ENCODE measurements at regions not wholly inside any gene's neighbourhood (a gene's known extent, or its start where the extent isn't known, plus 50 kb on each side); places are given as distances from the start of the nearest gene placed in this dataset.

GRCh38 chrX:138858438-138858837 lies 146.9 kb upstream of the FGF13 start:
- Histone ChIP-seq H3K4me3 (no peak overlapping the region), H3K36me3 (no peaks in the 10 kb centered on the region), H3K27ac (no peak overlapping the region), H3K27me3 (no peaks in the 10 kb centered on the region), H3K9me3 (no peaks in the 10 kb centered on the region), H3K4me1 (no peaks in the 10 kb centered on the region)
- 29% methylated on average over 4 of the region's 4 CpGs for WGBS (ENCODE audit: insufficient coverage, low coverage, low lambda C conversion rate, missing lambda C conversion rate)
- ATAC-seq (no peak), DNase-seq (no peak)
- intact Hi-C loops (cut with DNase I) = no loop called here
- no peak for TF ChIP-seq CTCF (IDR thresholded peaks at IDR 0.05)

- Histone ChIP-seq H3K4me3 (no peak overlapping the region), H3K4me1 (no peaks in the 10 kb centered on the region), H3K9me3 (no peaks in the 10 kb centered on the region), H3K27me3 (no peaks in the 10 kb centered on the region), H3K27ac (no peak overlapping the region), H3K36me3 (no peaks in the 10 kb centered on the region)
- ATAC-seq = no peak
- WGBS (ENCODE audit: insufficient coverage, low coverage, low lambda C conversion rate, missing lambda C conversion rate) = 77% methylated on average over 12 of the region's 12 CpGs
- no peak for DNase-seq
- no peak for TF ChIP-seq POLR2A (IDR thresholded peaks at IDR 0.05)
- TF ChIP-seq CTCF (IDR thresholded peaks at IDR 0.05) = no peak
- intact Hi-C loops (cut with DNase I) = no loop called here
Measured at GRCh38 chrX:138856881-138857604, 145.5 kb upstream of the FGF13 start.

GRCh38 chrX:138853936-138854335 lies 142.4 kb upstream of the FGF13 start:
- Histone ChIP-seq H3K27ac (no peak overlapping the region), H3K9me3 (no peaks in the 10 kb centered on the region), H3K27me3 (no peaks in the 10 kb centered on the region), H3K36me3 (no peaks in the 10 kb centered on the region), H3K4me3 (no peak overlapping the region), H3K4me1 (no peaks in the 10 kb centered on the region)
- no peak for ATAC-seq
- no peak for TF ChIP-seq POLR2A (IDR thresholded peaks at IDR 0.05)
- TF ChIP-seq CTCF (IDR thresholded peaks at IDR 0.05) = no peak
- intact Hi-C loops (cut with DNase I) = no loop called here
- whole genome bisulfite sequencing (ENCODE audit: insufficient coverage, low coverage, low lambda C conversion rate, missing lambda C conversion rate) = 76% methylated on average over 2 of the region's 2 CpGs
- no peak for DNase-seq

GRCh38 chrX:138849521-138849920 lies 138.0 kb upstream of the FGF13 start:
- no peaks in the 10 kb centered on the region for H3K27me3 ChIP-seq
- TF ChIP-seq CTCF (IDR thresholded peaks at IDR 0.05) (no peak), POLR2A (IDR thresholded peaks at IDR 0.05) (no peak)
- H3K4me3 ChIP-seq = no peak overlapping the region
- 33% methylated on average over 2 of the region's 2 CpGs for whole genome bisulfite sequencing (ENCODE audit: insufficient coverage, low coverage, low lambda C conversion rate, missing lambda C conversion rate)
- DNase-seq = no peak
- ATAC-seq = no peak
- H3K27ac ChIP-seq = no peak overlapping the region
- H3K4me1 ChIP-seq = no peaks in the 10 kb centered on the region
- no peaks in the 10 kb centered on the region for H3K36me3 ChIP-seq
- intact Hi-C loops (cut with DNase I) = no loop called here
- no peaks in the 10 kb centered on the region for H3K9me3 ChIP-seq

GRCh38 chrX:138847930-138848329 lies 136.4 kb upstream of the FGF13 start:
- WGBS (ENCODE audit: insufficient coverage, low coverage, low lambda C conversion rate, missing lambda C conversion rate) = 10% methylated on average over 3 of the region's 3 CpGs
- intact Hi-C loops (cut with DNase I) = no loop called here

More at GRCh38 chrX:138847930-138848329, 136.4 kb upstream of the FGF13 start:
- DNase-seq (no peak), ATAC-seq (no peak)
- H3K27me3 ChIP-seq = no peaks in the 10 kb centered on the region
- H3K4me3 ChIP-seq = no peak overlapping the region
- H3K4me1 ChIP-seq = no peaks in the 10 kb centered on the region
- TF ChIP-seq CTCF (IDR thresholded peaks at IDR 0.05) = peak in 2 of 4 donors; percentile 14 to 33
- no peak for TF ChIP-seq POLR2A (IDR thresholded peaks at IDR 0.05)
- no peak overlapping the region for H3K27ac ChIP-seq
- H3K36me3 ChIP-seq = no peaks in the 10 kb centered on the region
- no peaks in the 10 kb centered on the region for H3K9me3 ChIP-seq
